Small intestine (tissue), 7 donors: ENCODE measurements at regions not wholly inside any gene's neighbourhood (a gene's known extent, or its start where the extent isn't known, plus 50 kb on each side); places are given as distances from the start of the nearest gene placed in this dataset.
A peak's percentile ranks its signal among the peaks of the same experiment; 100 is the strongest.
"Not testable (repeated sequence)": the region's sequence is repeated elsewhere in the genome, so short reads cannot be mapped to it uniquely, and the experiment has no call there.

Source experiments
- DNase-seq, 2 donors: peaks; one replicate each; pipeline versions ENCODE4 v3.0.0 to v3.0.0-alpha.2; 2013
- FAIRE-seq: peaks from 2 replicates; lab custom pipeline; 2012; peaks lifted over from hg19 to GRCh38; lab: Jason Lieb, UNC
- H3K27ac ChIP-seq, 3 donors: one replicate each; pipeline ENCODE4 v1.5.1; 2013; ENCODE audit warnings: low read length in 2 of 3, mild to moderate bottlenecking in 2 of 3, control low read depth in 1 of 3, inconsistent platforms in 1 of 3, low read depth in 1 of 3, moderate library complexity in 1 of 3
- H3K27me3 ChIP-seq, 3 donors: one replicate each; pipeline ENCODE4 v1.6.1; 2013; ENCODE audit warnings: low read length in 3 of 3, inconsistent platforms in 1 of 3; ENCODE audit not compliant: control insufficient read depth in 3 of 3, insufficient read depth in 3 of 3
- H3K36me3 ChIP-seq, 3 donors: one replicate each; pipeline ENCODE4 v1.6.1; 2013; ENCODE audit warnings: low read length in 3 of 3, inconsistent platforms in 1 of 3, low read depth in 1 of 3, mild to moderate bottlenecking in 1 of 3, moderate library complexity in 1 of 3; ENCODE audit not compliant: control insufficient read depth in 3 of 3, insufficient read depth in 2 of 3
- H3K4me1 ChIP-seq, 3 donors: one replicate each; pipeline ENCODE4 v1.6.1; 2013; ENCODE audit warnings: low read length in 2 of 3, inconsistent platforms in 1 of 3, low read depth in 1 of 3, mild to moderate bottlenecking in 1 of 3, moderate library complexity in 1 of 3; ENCODE audit not compliant: control insufficient read depth in 3 of 3, insufficient read depth in 2 of 3
- H3K4me3 ChIP-seq, 3 donors: one replicate each; pipeline ENCODE4 v1.5.1; 2013; ENCODE audit warnings: low read length in 3 of 3, control low read depth in 1 of 3, inconsistent platforms in 1 of 3, low read depth in 1 of 3, mild to moderate bottlenecking in 1 of 3, moderate library complexity in 1 of 3
- H3K9me3 ChIP-seq, 2 donors: one replicate each; pipeline ENCODE4 v1.6.1; 2013; ENCODE audit warnings: low read depth in 1 of 2, low read length in 1 of 2; ENCODE audit not compliant: control insufficient read depth in 2 of 2, insufficient read depth in 1 of 2
- WGBS, 3 donors: extraction: QIAGEN DNeasy Blood & Tissue Kit; methylation state at CpG; one replicate each; pipeline ENCODE4 v1.1.7; 2013; 5-methylcytosine and 5-hydroxymethylcytosine counted together
- donor health status: healthy with polysubstance abuse.
- donor health status: control.
- donor health status: control.
- donor health status: Bipolar disorder and iron deficiency.
- donor health status: healthy.

- H3K4me1 ChIP-seq: no peaks in the 10 kb centered on the region
- no peaks in the 10 kb centered on the region for H3K36me3 ChIP-seq
- DNase-seq (no peak), FAIRE-seq (no peak)
- WGBS, 3 donors: 51 to 67% (median 54%) methylated on average over 8 of the region's 8 CpGs
- H3K27me3 ChIP-seq: no peaks in the 10 kb centered on the region
- H3K4me3 ChIP-seq: no peak overlapping the region
- no peaks in the 10 kb centered on the region for H3K9me3 ChIP-seq
- no peak overlapping the region for H3K27ac ChIP-seq
Observed at GRCh38 chr6:4336778-4337442, 201.5 kb upstream of the ECI2 start.

GRCh38 chr6:4336084-4336483, 200.7 kb upstream of the ECI2 start:
- Histone ChIP-seq H3K36me3 (no peaks in the 10 kb centered on the region), H3K27me3 (no peaks in the 10 kb centered on the region), H3K4me1 (no peaks in the 10 kb centered on the region), H3K9me3 (no peaks in the 10 kb centered on the region), H3K27ac (no peak overlapping the region), H3K4me3 (no peak overlapping the region)
- DNase-seq: no peak
- no peak for FAIRE-seq
- WGBS, 3 donors: 73 to 88% (median 75%) methylated on average over 4 of the region's 4 CpGs

GRCh38 chr6:4334158-4334740, 198.9 kb upstream of the ECI2 start:
- H3K4me1 ChIP-seq, H3K36me3 ChIP-seq, H3K9me3 ChIP-seq, FAIRE-seq, H3K27ac ChIP-seq, H3K27me3 ChIP-seq, DNase-seq, H3K4me3 ChIP-seq: not testable (repeated sequence)
- 47 to 75% (median 75%) methylated on average over 24 of the region's 24 CpGs for WGBS, 3 donors

GRCh38 chr6:4327841-4328240, 192.5 kb upstream of the ECI2 start:
- FAIRE-seq (no peak), DNase-seq (no peak)
- peaks cover 0 to 4% of the 10 kb centered on the region in 2 donors for H3K9me3 ChIP-seq
- no peaks in the 10 kb centered on the region for H3K27me3 ChIP-seq
- WGBS, 3 donors: 73 to 86% (median 79%) methylated on average over 1 of the region's 1 CpG
- H3K4me3 ChIP-seq: no peak overlapping the region
- H3K27ac ChIP-seq: no peak overlapping the region
- H3K4me1 ChIP-seq: no peaks in the 10 kb centered on the region
- no peaks in the 10 kb centered on the region for H3K36me3 ChIP-seq

GRCh38 chr6:4324746-4325145, 189.4 kb upstream of the ECI2 start:
- no peak overlapping the region for H3K27ac ChIP-seq
- peaks cover 0 to 5% (median 4%) of the 10 kb centered on the region in 3 donors for H3K4me1 ChIP-seq
- H3K27me3 ChIP-seq: no peaks in the 10 kb centered on the region
- DNase-seq: no peak
- H3K9me3 ChIP-seq: peaks cover 0 to 4% of the 10 kb centered on the region in 2 donors
- H3K4me3 ChIP-seq: no peak overlapping the region
- FAIRE-seq: no peak
- no peaks in the 10 kb centered on the region for H3K36me3 ChIP-seq

GRCh38 chr6:4323322-4323721, 187.9 kb upstream of the ECI2 start:
- Histone ChIP-seq H3K4me1 (peaks cover 2 to 7% (median 4%) of the 10 kb centered on the region in 3 donors), H3K27me3 (no peaks in the 10 kb centered on the region), H3K36me3 (no peaks in the 10 kb centered on the region), H3K27ac (no peak overlapping the region), H3K9me3 (peaks cover 0 to 4% of the 10 kb centered on the region in 2 donors), H3K4me3 (no peak overlapping the region)
- 77 to 81% (median 80%) methylated on average over 2 of the region's 2 CpGs for WGBS, 3 donors
- FAIRE-seq (no peak), DNase-seq (no peak)

- no peak for FAIRE-seq
- Histone ChIP-seq H3K27ac (no peak overlapping the region), H3K4me1 (peaks cover 2 to 8% (median 4%) of the 10 kb centered on the region in 3 donors), H3K27me3 (no peaks in the 10 kb centered on the region), H3K36me3 (no peaks in the 10 kb centered on the region), H3K9me3 (peaks cover 0 to 4% of the 10 kb centered on the region in 2 donors), H3K4me3 (no peak overlapping the region)
- 89 to 94% (median 93%) methylated on average over 1 of the region's 1 CpG for WGBS, 3 donors
- DNase-seq: peak in 1 of 2 donors; percentile 16
Observed at GRCh38 chr6:4322846-4323309, 187.5 kb upstream of the ECI2 start.

GRCh38 chr6:4322134-4322845, 186.9 kb upstream of the ECI2 start:
- H3K27me3 ChIP-seq: no peaks in the 10 kb centered on the region
- WGBS, 3 donors: 77 to 92% (median 83%) methylated on average over 6 of the region's 6 CpGs
- H3K4me3 ChIP-seq: no peak overlapping the region
- H3K36me3 ChIP-seq: no peaks in the 10 kb centered on the region
- DNase-seq: no peak
- H3K9me3 ChIP-seq: peaks cover 0 to 4% of the 10 kb centered on the region in 2 donors
- no peak overlapping the region for H3K27ac ChIP-seq
- FAIRE-seq: no peak
- H3K4me1 ChIP-seq: peaks cover 2 to 13% (median 4%) of the 10 kb centered on the region in 3 donors
